ENCODE measurements at regions not wholly inside any gene's neighbourhood (a gene's known extent, or its start where the extent isn't known, plus 50 kb on each side); places are given as distances from the start of the nearest gene placed in this dataset.

- DNase-seq (ENCODE audit: extremely low read depth, insufficient read length) = no peak
Measured at GRCh38 chr18:38481576-38481975, 916.0 kb upstream of the CELF4 start.

DNA sequence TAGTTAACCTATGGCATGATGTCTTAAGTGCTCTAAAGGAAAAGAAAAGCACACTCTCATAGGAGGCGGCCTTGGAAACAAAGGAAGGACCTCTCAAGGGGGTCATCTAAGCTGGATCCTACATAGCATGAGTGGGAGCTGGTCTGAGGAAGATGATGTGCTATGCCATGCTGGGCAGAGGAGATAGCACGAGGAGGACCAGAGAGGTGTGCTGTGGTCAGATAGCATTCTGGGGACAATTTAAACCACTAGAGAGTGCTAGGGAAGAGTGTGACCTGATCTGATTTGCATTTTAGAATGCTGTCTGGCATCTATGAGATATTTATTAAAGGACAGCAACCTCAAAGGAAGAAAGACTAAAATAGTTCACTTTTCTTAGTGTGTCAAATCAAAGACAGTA is 910.1 kb upstream of the CELF4 start:
- Histone ChIP-seq H3K27me3 (replicated peaks; ENCODE audit: control insufficient read depth, insufficient read depth, low read length) (no peaks in the 10 kb centered on the region), H3K36me3 (ENCODE audit: control insufficient read depth, insufficient read depth, low read length) (no peaks in the 10 kb centered on the region), H3K4me3 (replicated peaks; ENCODE audit: low read depth, low read length) (no peak overlapping the region)
- no peak for TF ChIP-seq CTCF (IDR thresholded peaks at IDR 0.05; ENCODE audit: insufficient read depth, low read length, poor library complexity, severe bottlenecking)
- no peak for DNase-seq (ENCODE audit: extremely low read depth, insufficient read length)

More at GRCh38 chr18:38481576-38481975, 916.0 kb upstream of the CELF4 start:
- Histone ChIP-seq H3K27me3 (replicated peaks; ENCODE audit: control insufficient read depth, insufficient read depth, low read length) (no peaks in the 10 kb centered on the region), H3K36me3 (ENCODE audit: control insufficient read depth, insufficient read depth, low read length) (no peaks in the 10 kb centered on the region), H3K4me3 (replicated peaks; ENCODE audit: low read depth, low read length) (no peak overlapping the region)
- TF ChIP-seq CTCF (IDR thresholded peaks at IDR 0.05; ENCODE audit: insufficient read depth, low read length, poor library complexity, severe bottlenecking) = no peak

GRCh38 chr18:38473535-38473934 is 907.9 kb upstream of the CELF4 start:
- Histone ChIP-seq H3K27me3 (replicated peaks; ENCODE audit: control insufficient read depth, insufficient read depth, low read length) (no peaks in the 10 kb centered on the region), H3K36me3 (ENCODE audit: control insufficient read depth, insufficient read depth, low read length) (no peaks in the 10 kb centered on the region)

GRCh38 chr18:38470421-38470820 is 904.8 kb upstream of the CELF4 start:
- DNase-seq (ENCODE audit: extremely low read depth, insufficient read length) = no peak
- no peaks in the 10 kb centered on the region for H3K36me3 ChIP-seq (ENCODE audit: control insufficient read depth, insufficient read depth, low read length)
- no peaks in the 10 kb centered on the region for H3K27me3 ChIP-seq (replicated peaks; ENCODE audit: control insufficient read depth, insufficient read depth, low read length)
- no peak overlapping the region for H3K4me3 ChIP-seq (replicated peaks; ENCODE audit: low read depth, low read length)
- no peak for TF ChIP-seq CTCF (IDR thresholded peaks at IDR 0.05; ENCODE audit: insufficient read depth, low read length, poor library complexity, severe bottlenecking)

More at GRCh38 chr18:38473535-38473934, 907.9 kb upstream of the CELF4 start:
- no peak for TF ChIP-seq CTCF (IDR thresholded peaks at IDR 0.05; ENCODE audit: insufficient read depth, low read length, poor library complexity, severe bottlenecking)
- no peak overlapping the region for H3K4me3 ChIP-seq (replicated peaks; ENCODE audit: low read depth, low read length)
- no peak for DNase-seq (ENCODE audit: extremely low read depth, insufficient read length)

DNA sequence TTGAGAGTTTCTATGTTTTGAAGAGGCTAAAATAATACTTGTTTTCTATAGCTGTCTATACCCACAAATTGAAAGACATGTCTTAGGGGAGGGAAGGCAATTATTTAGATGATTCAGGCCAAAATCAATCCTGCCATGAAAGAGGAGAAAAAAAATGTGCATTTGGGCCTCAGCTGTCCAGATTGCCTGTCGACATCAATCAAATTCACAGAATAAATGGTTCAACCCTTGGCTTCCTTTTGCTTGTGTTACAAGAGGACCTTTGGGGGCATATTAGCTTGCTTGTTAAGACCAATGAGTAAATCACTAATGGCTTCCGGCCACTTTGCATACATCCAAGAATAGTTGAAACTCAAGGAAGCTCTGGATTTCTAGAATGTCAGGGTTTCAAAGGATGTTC is 900.8 kb upstream of the CELF4 start:
- Histone ChIP-seq H3K36me3 (ENCODE audit: control insufficient read depth, insufficient read depth, low read length) (no peaks in the 10 kb centered on the region), H3K27me3 (replicated peaks; ENCODE audit: control insufficient read depth, insufficient read depth, low read length) (no peaks in the 10 kb centered on the region), H3K4me3 (replicated peaks; ENCODE audit: low read depth, low read length) (no peak overlapping the region)
- DNase-seq (ENCODE audit: extremely low read depth, insufficient read length) = no peak
- no peak for TF ChIP-seq CTCF (IDR thresholded peaks at IDR 0.05; ENCODE audit: insufficient read depth, low read length, poor library complexity, severe bottlenecking)

GRCh38 chr18:38464024-38464423 is 898.4 kb upstream of the CELF4 start:
- no peak for TF ChIP-seq CTCF (IDR thresholded peaks at IDR 0.05; ENCODE audit: insufficient read depth, low read length, poor library complexity, severe bottlenecking)
- Histone ChIP-seq H3K4me3 (replicated peaks; ENCODE audit: low read depth, low read length) (no peak overlapping the region), H3K27me3 (replicated peaks; ENCODE audit: control insufficient read depth, insufficient read depth, low read length) (no peaks in the 10 kb centered on the region), H3K36me3 (ENCODE audit: control insufficient read depth, insufficient read depth, low read length) (no peaks in the 10 kb centered on the region)
- no peak for DNase-seq (ENCODE audit: extremely low read depth, insufficient read length)

Measured in GM06990 (cell line).